SK-N-SH treated with all-trans-retinoic acid at 6 μM for 48 hours (cell line): ENCODE measurements at regions not wholly inside any gene's neighbourhood (a gene's known extent, or its start where the extent isn't known, plus 50 kb on each side); places are given as distances from the start of the nearest gene placed in this dataset.

Experiments used
- CSRNP3 ChIP-seq: fragments of 250-450 bp; sonication (Bioruptor Pico); IDR thresholded peaks from 2 replicates; pipeline ENCODE4 v1.5.1; 2021; ENCODE audit warnings: mild to moderate bottlenecking, moderate library complexity
- ISL1 ChIP-seq: fragments of 250-450 bp; sonication (Bioruptor Pico); IDR thresholded peaks from 2 replicates; pipeline ENCODE4 v2.1.2; 2022; ENCODE audit warnings: mild to moderate bottlenecking, moderate library complexity
- RARB ChIP-seq: fragments of 250-450 bp; sonication (Bioruptor Pico); IDR thresholded peaks from 2 replicates; pipeline ENCODE4 v1.8.0; 2021; ENCODE audit warnings: mild to moderate bottlenecking, moderate library complexity
- ZFP3 ChIP-seq: fragments of 250-450 bp; sonication (Bioruptor Pico); IDR thresholded peaks from 2 replicates; pipeline ENCODE4 v1.5.0; 2020; ENCODE audit warnings: mild to moderate bottlenecking, moderate library complexity

- no peak for TF ChIP-seq ZFP3 (CRISPR knock-in tag)
- no peak for TF ChIP-seq CSRNP3 (CRISPR knock-in tag)
- no peak for TF ChIP-seq ISL1
- TF ChIP-seq RARB (CRISPR knock-in tag) = no peak
These were observed 877.9 kb downstream of the KCNMA1 start for GRCh38 chr10:76759681-76760080.
